ENCODE measurements at regions not wholly inside any gene's neighbourhood (a gene's known extent, or its start where the extent isn't known, plus 50 kb on each side); places are given as distances from the start of the nearest gene placed in this dataset.

- TF ChIP-seq CTCF (conservative IDR thresholded peaks at IDR 0.05; ENCODE audit: low read depth, low read length) (no peak), SMC3 (IDR thresholded peaks at IDR 0.05; ENCODE audit: low read depth, low read length) (no peak)
These were observed 314.9 kb upstream of the SP8 start for GRCh38 chr7:21101541-21101940.
